ENCODE measurements at regions not wholly inside any gene's neighbourhood (a gene's known extent, or its start where the extent isn't known, plus 50 kb on each side); places are given as distances from the start of the nearest gene placed in this dataset.

- no peak for DNase-seq
These were observed 54.8 kb upstream of the ID3 start for GRCh38 chr1:23614032-23614660.

DNA sequence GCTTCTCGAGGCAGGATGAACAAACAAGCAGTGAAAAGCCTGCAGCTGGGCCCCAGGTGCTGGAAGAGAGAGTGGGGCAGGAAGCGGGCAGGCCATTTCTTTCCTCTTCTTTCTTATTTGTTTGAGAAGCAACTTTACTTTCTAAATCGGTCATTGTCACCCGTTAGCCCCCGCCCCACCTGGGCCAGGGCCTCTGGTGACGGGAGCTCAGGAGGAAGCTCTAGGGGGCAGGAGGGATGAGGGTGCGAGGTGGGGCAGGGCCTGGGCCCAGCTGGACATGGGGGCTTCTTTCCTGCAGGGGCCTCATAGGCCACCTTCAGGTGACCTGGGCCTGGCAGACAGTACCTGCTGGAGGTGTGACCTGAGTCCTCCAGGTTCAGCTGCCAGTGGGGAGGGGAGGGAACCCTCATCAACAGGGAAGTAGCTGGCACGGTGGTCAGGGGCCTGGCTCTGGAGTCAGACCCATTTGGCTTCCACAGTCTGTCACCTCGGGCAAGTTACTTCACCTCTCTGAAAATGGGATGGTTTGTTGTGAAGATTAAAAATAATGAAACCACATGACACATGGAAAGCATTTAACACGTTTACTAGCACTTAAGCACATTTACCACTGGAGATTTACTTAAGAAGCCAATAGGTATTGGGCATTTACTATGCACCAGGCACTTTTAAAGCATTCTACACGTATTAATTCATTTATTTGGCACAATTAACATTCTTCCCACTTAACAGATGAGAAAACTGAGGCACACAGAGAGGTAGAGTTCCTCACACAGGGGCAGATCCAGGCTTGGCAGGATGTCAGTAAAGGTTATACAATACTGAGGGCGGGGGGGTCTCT, 54.1 kb upstream of the ID3 start:
- DNase-seq = no peak

- peak; percentile 22 for DNase-seq
These were observed 52.5 kb upstream of the ID3 start for GRCh38 chr1:23611601-23612327.

GRCh38 chr1:23610677-23611076, 51.4 kb upstream of the ID3 start:
- DNase-seq = no peak

DNA sequence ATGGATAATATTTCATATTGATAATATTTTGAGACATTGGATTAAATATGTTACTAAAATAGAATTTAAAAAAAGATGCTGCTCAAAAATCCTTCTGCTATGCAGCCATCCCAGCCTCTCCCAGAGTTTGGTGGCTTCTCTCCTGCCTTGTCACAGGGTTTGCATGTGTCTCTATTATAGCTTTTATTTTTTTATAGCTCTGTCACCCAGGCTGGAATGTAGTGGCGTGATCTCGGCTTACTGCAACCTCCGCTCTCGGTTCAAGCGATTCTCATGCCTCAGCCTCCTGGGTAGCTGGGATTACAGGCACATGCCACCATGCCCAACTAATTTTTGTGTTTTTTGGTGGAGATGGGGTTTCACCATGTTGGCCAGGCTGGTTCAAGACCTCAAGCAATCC, 50.7 kb upstream of the ID3 start:
- no peak for DNase-seq
